ENCODE measurements at regions not wholly inside any gene's neighbourhood (a gene's known extent, or its start where the extent isn't known, plus 50 kb on each side); places are given as distances from the start of the nearest gene placed in this dataset.

- no peak for TF ChIP-seq POLR2A (IDR thresholded peaks at IDR 0.05)
- TF ChIP-seq CTCF (IDR thresholded peaks at IDR 0.05), result no peak
Measured at GRCh38 chr2:199705538-199705937, 145.5 kb downstream of the FTCDNL1 start.

Data from thyroid gland (tissue), 4 donors.